ENCODE measurements at regions not wholly inside any gene's neighbourhood (a gene's known extent, or its start where the extent isn't known, plus 50 kb on each side); places are given as distances from the start of the nearest gene placed in this dataset.

- DNase-seq (no peak), ATAC-seq (peak in 1 of 4 donors; percentile 29), FAIRE-seq (no peak)
- H3K4me3 ChIP-seq = no peak overlapping the region
- no peak for TF ChIP-seq CTCF (IDR thresholded peaks at IDR 0.05)
- no peak overlapping the region for H3K27ac ChIP-seq
- no peaks in the 10 kb centered on the region for H3K27me3 ChIP-seq
- WGBS, 2 donors = 69 to 79% methylated on average over 4 of the region's 4 CpGs
- no peaks in the 10 kb centered on the region for H3K36me3 ChIP-seq
- no peaks in the 10 kb centered on the region for H3K9me3 ChIP-seq
- intact Hi-C loops (cut with DNase I) = no loop called here
- no peaks in the 10 kb centered on the region for H3K4me1 ChIP-seq
These were observed 1353.7 kb upstream of the LRRTM1 start for GRCh38 chr2:81658227-81658626.

GRCh38 chr2:81650048-81650971, 1345.8 kb upstream of the LRRTM1 start:
- FAIRE-seq = no peak
- no peaks in the 10 kb centered on the region for H3K27me3 ChIP-seq
- no peaks in the 10 kb centered on the region for H3K9me3 ChIP-seq
- intact Hi-C loops (cut with DNase I) = no loop called here
- no peak for DNase-seq
- no peak for ATAC-seq
- TF ChIP-seq CTCF (IDR thresholded peaks at IDR 0.05) = no peak
- no peaks in the 10 kb centered on the region for H3K4me1 ChIP-seq
- no peaks in the 10 kb centered on the region for H3K36me3 ChIP-seq
- no peak overlapping the region for H3K27ac ChIP-seq
- 57 to 66% methylated on average over 6 of the region's 6 CpGs for WGBS, 2 donors
- H3K4me3 ChIP-seq = no peak overlapping the region

- Histone ChIP-seq H3K9me3 (no peaks in the 10 kb centered on the region), H3K27me3 (no peaks in the 10 kb centered on the region), H3K27ac (no peak overlapping the region), H3K4me1 (no peaks in the 10 kb centered on the region), H3K4me3 (no peak overlapping the region), H3K36me3 (no peaks in the 10 kb centered on the region)
- ATAC-seq = no peak
- DNase-seq = no peak
- FAIRE-seq = no peak
- TF ChIP-seq CTCF (IDR thresholded peaks at IDR 0.05) = no peak
- intact Hi-C loops (cut with DNase I) = no loop called here
These were observed 1344.3 kb upstream of the LRRTM1 start for GRCh38 chr2:81648806-81649205.

- no peaks in the 10 kb centered on the region for H3K4me1 ChIP-seq
- no peak for FAIRE-seq
These were observed 1343.8 kb upstream of the LRRTM1 start for GRCh38 chr2:81648370-81648769.

More at GRCh38 chr2:81648370-81648769, 1343.8 kb upstream of the LRRTM1 start:
- WGBS, 2 donors = 64 to 65% methylated on average over 5 of the region's 5 CpGs
- intact Hi-C loops (cut with DNase I) = no loop called here
- Histone ChIP-seq H3K27ac (no peak overlapping the region), H3K36me3 (no peaks in the 10 kb centered on the region), H3K9me3 (no peaks in the 10 kb centered on the region), H3K27me3 (no peaks in the 10 kb centered on the region), H3K4me3 (no peak overlapping the region)
- no peak for ATAC-seq
- TF ChIP-seq CTCF (IDR thresholded peaks at IDR 0.05) = no peak
- DNase-seq = no peak

Data from pancreas (tissue), 10 donors.